OCI-LY3 (cell line): ENCODE measurements at regions not wholly inside any gene's neighbourhood (a gene's known extent, or its start where the extent isn't known, plus 50 kb on each side); places are given as distances from the start of the nearest gene placed in this dataset.

Source experiments
- EZH2phosphoT487 ChIP-seq: fragments of 200-600 bp; shearing (Covaris generic); IDR thresholded peaks from 2 replicates; pipeline ENCODE4 v1.6.1; 2018; ENCODE audit warnings: antibody characterized with exemption, mixed run types, low read depth
- TF ChIP-seq, protein P1 (sequence below): fragments of 200-600, 300-600 bp; sonication (generic); IDR thresholded peaks from 2 replicates; pipeline ENCODE4 v1.5.1; 2014; ENCODE audit warnings: antibody characterized with exemption, low read length, low read depth

DNA sequence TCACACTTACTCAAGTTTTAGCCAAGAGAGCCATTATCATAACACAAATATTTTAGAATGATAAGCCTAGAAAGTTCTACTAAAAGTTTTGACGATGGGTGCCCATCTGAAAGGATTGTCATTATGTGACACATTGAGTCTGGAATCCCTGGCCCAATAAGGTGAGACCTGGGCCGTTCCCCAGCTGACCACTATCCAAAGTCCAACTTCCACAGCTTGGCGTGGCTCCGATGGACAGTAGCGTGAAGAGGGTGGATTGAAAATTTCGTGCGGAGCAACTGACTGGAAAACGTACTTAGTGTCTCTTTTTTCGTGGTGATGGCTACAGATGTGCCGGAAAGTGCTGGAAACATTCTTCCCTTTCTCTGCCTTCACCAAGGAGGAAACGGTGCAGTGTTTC lies 439.0 kb upstream of the ZMIZ1 start:
- TF ChIP-seq, protein P1, sequence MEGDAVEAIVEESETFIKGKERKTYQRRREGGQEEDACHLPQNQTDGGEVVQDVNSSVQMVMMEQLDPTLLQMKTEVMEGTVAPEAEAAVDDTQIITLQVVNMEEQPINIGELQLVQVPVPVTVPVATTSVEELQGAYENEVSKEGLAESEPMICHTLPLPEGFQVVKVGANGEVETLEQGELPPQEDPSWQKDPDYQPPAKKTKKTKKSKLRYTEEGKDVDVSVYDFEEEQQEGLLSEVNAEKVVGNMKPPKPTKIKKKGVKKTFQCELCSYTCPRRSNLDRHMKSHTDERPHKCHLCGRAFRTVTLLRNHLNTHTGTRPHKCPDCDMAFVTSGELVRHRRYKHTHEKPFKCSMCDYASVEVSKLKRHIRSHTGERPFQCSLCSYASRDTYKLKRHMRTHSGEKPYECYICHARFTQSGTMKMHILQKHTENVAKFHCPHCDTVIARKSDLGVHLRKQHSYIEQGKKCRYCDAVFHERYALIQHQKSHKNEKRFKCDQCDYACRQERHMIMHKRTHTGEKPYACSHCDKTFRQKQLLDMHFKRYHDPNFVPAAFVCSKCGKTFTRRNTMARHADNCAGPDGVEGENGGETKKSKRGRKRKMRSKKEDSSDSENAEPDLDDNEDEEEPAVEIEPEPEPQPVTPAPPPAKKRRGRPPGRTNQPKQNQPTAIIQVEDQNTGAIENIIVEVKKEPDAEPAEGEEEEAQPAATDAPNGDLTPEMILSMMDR, result no peak
- TF ChIP-seq EZH2phosphoT487, result no peak
